Calu3 (cell line): ENCODE measurements at regions not wholly inside any gene's neighbourhood (a gene's known extent, or its start where the extent isn't known, plus 50 kb on each side); places are given as distances from the start of the nearest gene placed in this dataset.
A peak's percentile ranks its signal among the peaks of the same experiment; 100 is the strongest.

Experiments used
- BruUV-seq: library from RNA; stranded (reverse); fragments of 400-500 nt; replicated peaks from 2 replicates; lab custom pipeline; 2021; lab: Mats Ljungman, UMichigan
- CTCF ChIA-PET: fragments of 300-600 bp; sonication (Branson Sonifier 250); formaldehyde crosslinking; loops from one replicate; lab custom pipeline; 2022; ENCODE audit warnings: antibody characterized with exemption; lab: Charles Lee
- DNase-seq: peaks from one replicate; pipeline ENCODE4 v3.0.0; 2022
- H3K27ac Mint-ChIP-seq: one replicate; pipeline ENCODE4 v1.8.0; 2022; ENCODE audit warnings: mixed read lengths; ENCODE audit not compliant: unreplicated experiment
- H3K27me3 Mint-ChIP-seq: one replicate; pipeline ENCODE4 v1.8.0; 2022; ENCODE audit warnings: mixed read lengths; ENCODE audit not compliant: unreplicated experiment
- H3K36me3 Mint-ChIP-seq: one replicate; pipeline ENCODE4 v1.8.0; 2022; ENCODE audit warnings: mild to moderate bottlenecking, moderate library complexity, mixed read lengths; ENCODE audit not compliant: insufficient read depth, unreplicated experiment
- H3K4me1 Mint-ChIP-seq: one replicate; pipeline ENCODE4 v1.8.0; 2022; ENCODE audit warnings: mild to moderate bottlenecking, low read depth, mixed read lengths; ENCODE audit not compliant: unreplicated experiment
- H3K4me3 Mint-ChIP-seq: one replicate; pipeline ENCODE4 v1.8.0; 2022; ENCODE audit warnings: mild to moderate bottlenecking, low read depth, moderate library complexity, mixed read lengths; ENCODE audit not compliant: unreplicated experiment
- H3K9me3 Mint-ChIP-seq: one replicate; pipeline ENCODE4 v1.8.0; 2022; ENCODE audit warnings: low read depth, mixed read lengths; ENCODE audit not compliant: unreplicated experiment
- CTCF ChIP-seq: fragments of 200-600 bp; IDR thresholded peaks from one replicate; pipeline ENCODE4 v1.8.0; 2022; ENCODE audit warnings: antibody characterized with exemption; ENCODE audit not compliant: unreplicated experiment
- intact Hi-C: fragments of 100-400 bp; cut with micrococcal nuclease; formaldehyde crosslinking; loops from one replicate; pipeline ENCODE4 v1.10.0; 2022; ENCODE audit not compliant: unreplicated experiment

DNA sequence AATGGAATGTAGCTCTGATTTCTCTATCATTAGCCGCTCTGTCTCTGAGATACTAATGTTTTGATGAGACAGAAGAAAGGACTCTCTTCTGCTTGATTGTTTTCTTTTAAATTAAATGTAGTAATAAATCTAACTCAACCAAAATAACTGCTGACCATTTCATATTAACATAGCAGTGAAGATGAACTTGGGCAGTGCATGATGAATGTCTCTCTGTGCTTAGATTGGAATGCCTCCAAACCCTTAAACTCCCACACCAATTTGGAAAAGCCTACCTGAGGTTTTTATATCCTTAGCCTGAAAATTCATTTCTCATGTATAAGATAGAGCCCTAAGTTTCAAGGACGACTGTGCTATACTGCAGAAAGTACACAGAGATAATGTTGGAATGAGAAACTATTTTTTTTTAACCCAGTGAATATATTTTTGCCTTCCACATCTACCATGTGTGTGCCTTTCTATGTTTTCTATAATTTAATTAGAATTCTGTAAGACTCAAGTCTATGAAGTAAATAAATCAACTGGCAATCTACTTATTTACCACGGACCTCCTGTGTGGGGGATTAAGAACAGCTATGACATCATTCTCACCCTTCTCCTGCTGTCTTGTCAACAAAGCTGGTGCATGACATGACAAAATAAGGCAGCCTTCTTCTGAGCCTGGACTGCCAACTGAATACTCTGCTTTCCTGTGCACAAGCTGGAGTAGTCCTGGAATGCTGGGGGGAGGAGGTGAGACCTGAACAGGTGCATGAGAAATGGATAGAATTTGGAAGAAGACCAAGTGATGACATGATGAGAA lies 155.5 kb downstream of the FGF9 start:
- Mint-ChIP-seq H3K4me3 (no peak overlapping the region), H3K27me3 (no peaks in the 10 kb centered on the region), H3K27ac (no peak overlapping the region), H3K4me1 (peaks cover 18% of the 10 kb centered on the region), H3K36me3 (peaks cover 5% of the 10 kb centered on the region), H3K9me3 (no peaks in the 10 kb centered on the region)
- intact Hi-C loops, result loop anchor here (10.0 kb wide), 1 partner anchor 152 kb away; the partner anchor contains the start of gene FGF9
- no peak for TF ChIP-seq CTCF
- DNase-seq, result no peak
- BruUV-seq, result no TSS peak
- CTCF ChIA-PET, result no interaction called here

DNA sequence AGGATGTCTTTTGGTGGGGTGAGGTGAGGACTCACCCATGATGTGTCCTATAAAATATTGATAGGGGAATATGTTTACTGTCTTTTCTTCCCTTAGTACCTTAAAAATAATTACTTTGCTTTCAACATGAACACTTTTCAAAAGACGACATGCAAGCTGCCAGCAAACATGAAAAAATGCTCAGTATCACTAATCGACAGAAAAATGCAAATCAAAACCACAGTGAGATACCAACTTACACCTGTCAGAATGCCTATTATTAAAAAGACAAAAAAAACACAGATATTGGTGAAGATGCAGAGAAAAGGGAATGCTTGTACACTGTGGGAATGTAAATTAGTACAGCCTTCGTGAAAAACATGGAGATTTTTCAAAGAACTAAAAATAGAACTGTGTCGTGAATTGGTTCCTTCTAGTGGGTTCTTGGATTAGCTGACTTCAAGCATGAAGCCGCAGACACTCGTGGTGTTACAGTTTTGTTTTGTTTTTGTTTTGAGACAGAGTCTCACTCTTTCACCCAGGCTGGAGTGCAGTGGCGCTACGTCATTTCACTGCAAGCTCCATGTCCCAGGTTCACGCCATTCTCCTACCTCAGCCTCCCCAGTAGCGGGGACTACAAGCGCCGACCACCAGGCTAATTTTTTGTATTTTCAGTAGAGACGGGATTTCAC lies 160.9 kb downstream of the FGF9 start:
- no peaks in the 10 kb centered on the region for H3K27me3 Mint-ChIP-seq
- no peak for TF ChIP-seq CTCF
- H3K36me3 Mint-ChIP-seq, result peaks cover 5% of the 10 kb centered on the region
- peaks cover 25% of the 10 kb centered on the region for H3K4me1 Mint-ChIP-seq
- intact Hi-C loops, result loop anchor here (10.0 kb wide), 1 partner anchor 197 kb away; no protein-coding TSS in a partner anchor
- no peak overlapping the region for H3K4me3 Mint-ChIP-seq
- no peak overlapping the region for H3K27ac Mint-ChIP-seq
- no TSS peak for BruUV-seq
- H3K9me3 Mint-ChIP-seq, result peaks cover 4% of the 10 kb centered on the region
- CTCF ChIA-PET, result no interaction called here
- DNase-seq, result no peak

DNA sequence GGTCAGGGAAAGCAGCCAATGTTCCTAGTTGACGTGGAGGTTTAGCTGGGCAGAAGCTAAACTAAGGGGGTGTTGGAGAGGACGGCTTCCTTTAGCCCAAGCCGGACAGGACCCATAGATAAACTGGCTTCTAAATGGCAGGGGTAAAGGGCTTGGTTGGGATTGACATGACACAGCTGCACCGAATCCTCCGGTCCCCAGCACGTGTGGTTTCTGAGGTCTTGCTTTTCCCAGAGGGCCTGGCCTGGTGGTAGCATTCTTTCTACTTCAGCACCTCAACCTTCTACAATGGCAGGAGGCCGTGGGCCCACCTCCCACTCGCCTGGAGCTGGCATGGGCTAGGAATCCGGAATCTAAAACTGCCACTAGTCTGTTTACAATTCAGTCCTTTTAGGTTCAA lies 163.0 kb downstream of the FGF9 start:
- peaks cover 37% of the 10 kb centered on the region for H3K4me1 Mint-ChIP-seq
- peaks cover 4% of the 10 kb centered on the region for H3K9me3 Mint-ChIP-seq
- CTCF ChIA-PET, result no interaction called here
- no peak overlapping the region for H3K4me3 Mint-ChIP-seq
- H3K36me3 Mint-ChIP-seq, result peaks cover 5% of the 10 kb centered on the region
- no TSS peak for BruUV-seq
- peak overlapping the region; percentile 25 for H3K27ac Mint-ChIP-seq
- DNase-seq, result no peak
- intact Hi-C loops, result loop anchor here (10.0 kb wide), 1 partner anchor 199 kb away; no protein-coding TSS in a partner anchor
- TF ChIP-seq CTCF, result no peak
- no peaks in the 10 kb centered on the region for H3K27me3 Mint-ChIP-seq

- no peak for TF ChIP-seq CTCF
- Mint-ChIP-seq H3K36me3 (peaks cover 5% of the 10 kb centered on the region), H3K4me1 (peaks cover 37% of the 10 kb centered on the region), H3K27me3 (no peaks in the 10 kb centered on the region), H3K4me3 (no peak overlapping the region), H3K9me3 (peaks cover 4% of the 10 kb centered on the region), H3K27ac (no peak overlapping the region)
- BruUV-seq, result no TSS peak
- peak; percentile 11 for DNase-seq
- intact Hi-C loops, result loop anchor here (10.0 kb wide), 1 partner anchor 200 kb away; no protein-coding TSS in a partner anchor
- CTCF ChIA-PET, result interaction anchor here (0.6 kb wide), 1 partner anchor 18 kb away, joined by 9 read pairs; no protein-coding TSS in a partner anchor
Measured at GRCh38 chr13:21834521-21834920, 163.6 kb downstream of the FGF9 start.
